GM12872 (cell line): ENCODE measurements at regions not wholly inside any gene's neighbourhood (a gene's known extent, or its start where the extent isn't known, plus 50 kb on each side); places are given as distances from the start of the nearest gene placed in this dataset.

Experiments
- TF ChIP-seq, protein P1 (sequence below): IDR thresholded peaks from 3 replicates; pipeline ENCODE4 v1.5.1; 2011; ENCODE audit warnings: low read depth, mild to moderate bottlenecking, low read length, moderate library complexity; ENCODE audit not compliant: insufficient read depth

DNA sequence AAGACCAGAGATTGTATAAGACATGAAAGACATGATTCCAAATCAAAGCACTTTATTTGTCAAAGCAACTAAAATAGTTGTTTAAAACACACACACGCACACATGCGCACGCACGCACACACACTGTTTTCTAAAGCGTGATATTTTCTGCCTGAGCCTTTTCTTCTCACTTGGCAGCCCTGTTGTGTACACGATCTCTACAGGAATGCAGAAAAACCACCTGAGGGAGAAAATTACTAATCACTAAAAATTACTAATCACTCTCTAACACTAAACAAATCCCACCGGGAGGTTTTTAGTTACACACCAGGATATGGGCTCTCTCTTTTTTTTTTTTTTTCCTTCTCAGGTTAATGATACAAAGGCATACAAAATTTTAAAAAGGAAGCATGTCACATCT lies 160.1 kb upstream of the ATP11B start:
- TF ChIP-seq, protein P1, sequence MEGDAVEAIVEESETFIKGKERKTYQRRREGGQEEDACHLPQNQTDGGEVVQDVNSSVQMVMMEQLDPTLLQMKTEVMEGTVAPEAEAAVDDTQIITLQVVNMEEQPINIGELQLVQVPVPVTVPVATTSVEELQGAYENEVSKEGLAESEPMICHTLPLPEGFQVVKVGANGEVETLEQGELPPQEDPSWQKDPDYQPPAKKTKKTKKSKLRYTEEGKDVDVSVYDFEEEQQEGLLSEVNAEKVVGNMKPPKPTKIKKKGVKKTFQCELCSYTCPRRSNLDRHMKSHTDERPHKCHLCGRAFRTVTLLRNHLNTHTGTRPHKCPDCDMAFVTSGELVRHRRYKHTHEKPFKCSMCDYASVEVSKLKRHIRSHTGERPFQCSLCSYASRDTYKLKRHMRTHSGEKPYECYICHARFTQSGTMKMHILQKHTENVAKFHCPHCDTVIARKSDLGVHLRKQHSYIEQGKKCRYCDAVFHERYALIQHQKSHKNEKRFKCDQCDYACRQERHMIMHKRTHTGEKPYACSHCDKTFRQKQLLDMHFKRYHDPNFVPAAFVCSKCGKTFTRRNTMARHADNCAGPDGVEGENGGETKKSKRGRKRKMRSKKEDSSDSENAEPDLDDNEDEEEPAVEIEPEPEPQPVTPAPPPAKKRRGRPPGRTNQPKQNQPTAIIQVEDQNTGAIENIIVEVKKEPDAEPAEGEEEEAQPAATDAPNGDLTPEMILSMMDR, result no peak

DNA sequence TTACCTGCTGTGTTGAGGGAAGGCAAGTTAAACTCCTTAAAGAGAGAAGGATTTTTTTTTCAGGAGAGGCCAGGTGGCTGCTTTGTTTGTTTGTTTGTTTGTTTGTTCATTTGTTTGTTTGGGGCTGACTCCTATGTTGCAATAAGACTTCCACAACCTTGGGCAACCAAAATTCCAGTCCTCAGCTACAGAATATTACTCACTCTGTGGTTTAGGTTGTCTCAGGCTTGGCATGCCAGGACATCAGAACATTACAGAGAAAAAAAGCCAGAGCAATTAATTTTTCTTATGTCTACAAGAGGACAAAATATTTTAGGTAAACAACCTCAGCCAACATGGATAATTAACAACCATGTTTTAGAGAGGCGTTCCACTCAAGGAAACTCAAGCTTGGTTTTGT lies 156.7 kb upstream of the ATP11B start:
- TF ChIP-seq, protein P1, result no peak

- TF ChIP-seq, protein P1, result no peak
These were observed 155.8 kb upstream of the ATP11B start for GRCh38 chr3:182637350-182638110.

- TF ChIP-seq, protein P1, result no peak
These were observed 149.3 kb upstream of the ATP11B start for GRCh38 chr3:182644013-182644412.

- TF ChIP-seq, protein P1, result no peak
These were observed 148.4 kb upstream of the ATP11B start for GRCh38 chr3:182644790-182645433.

- TF ChIP-seq, protein P1, result no peak
These were observed 142.7 kb upstream of the ATP11B start for GRCh38 chr3:182650568-182651128.

DNA sequence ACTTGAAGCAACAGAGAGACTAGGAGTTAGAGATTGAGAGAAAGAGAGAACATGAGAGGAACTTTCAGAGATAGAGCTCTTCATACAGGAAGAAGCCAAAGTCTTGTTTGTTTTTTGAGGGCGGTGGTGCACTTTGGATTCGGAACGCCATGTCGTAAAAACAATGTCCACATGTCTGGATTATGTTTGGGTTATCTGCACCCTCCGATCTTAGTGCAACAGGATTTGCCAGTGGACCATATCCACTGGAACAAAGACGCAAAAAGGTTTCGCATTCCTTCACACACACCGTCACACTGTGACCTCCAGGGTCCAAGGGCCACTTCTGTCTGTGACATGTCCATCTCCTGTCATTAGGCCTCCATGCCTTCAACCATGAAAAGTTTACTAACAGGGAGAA lies 141.8 kb upstream of the ATP11B start:
- TF ChIP-seq, protein P1, result no peak
